AG09309 (cell line): ENCODE measurements at regions not wholly inside any gene's neighbourhood (a gene's known extent, or its start where the extent isn't known, plus 50 kb on each side); places are given as distances from the start of the nearest gene placed in this dataset.

ENCODE experiments used
- DNase-seq: peaks from one replicate; pipeline ENCODE4 v3.0.0-alpha.2; 2010; ENCODE audit warnings: low read depth
- H3K4me3 ChIP-seq: 2 replicates; pipeline ENCODE4 v1.5.1; 2011; ENCODE audit warnings: mild to moderate bottlenecking, low read depth, low read length, moderate library complexity; ENCODE audit not compliant: control insufficient read depth
- TF ChIP-seq, protein P1 (sequence below): IDR thresholded peaks from 2 replicates; pipeline ENCODE4 v1.5.1; 2011; ENCODE audit warnings: mild to moderate bottlenecking, low read depth, low read length, inconsistent platforms; ENCODE audit not compliant: insufficient read depth, control insufficient read depth; ENCODE audit errors: missing control alignments

DNA sequence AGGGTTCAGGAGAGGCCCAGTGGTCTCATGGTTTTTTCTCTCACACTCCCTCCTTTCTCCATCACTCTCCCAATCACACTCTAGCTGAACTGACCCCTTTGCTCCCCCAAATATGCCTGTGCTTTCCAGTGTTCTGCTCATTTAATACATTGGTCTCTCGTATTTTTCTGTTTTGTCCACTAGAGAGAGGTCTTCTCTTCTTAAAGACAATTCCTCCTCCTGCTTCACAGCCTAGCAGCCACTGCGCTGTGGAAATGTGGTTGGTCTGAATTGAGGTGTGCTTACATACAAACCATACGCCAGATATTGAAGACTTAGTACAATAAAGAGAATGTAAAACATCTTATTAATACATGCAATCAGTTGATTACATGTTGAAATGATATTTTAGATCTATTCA, 60.6 kb upstream of the XCR1 start:
- no peak overlapping the region for H3K4me3 ChIP-seq
- no peak for DNase-seq
- TF ChIP-seq, protein P1, sequence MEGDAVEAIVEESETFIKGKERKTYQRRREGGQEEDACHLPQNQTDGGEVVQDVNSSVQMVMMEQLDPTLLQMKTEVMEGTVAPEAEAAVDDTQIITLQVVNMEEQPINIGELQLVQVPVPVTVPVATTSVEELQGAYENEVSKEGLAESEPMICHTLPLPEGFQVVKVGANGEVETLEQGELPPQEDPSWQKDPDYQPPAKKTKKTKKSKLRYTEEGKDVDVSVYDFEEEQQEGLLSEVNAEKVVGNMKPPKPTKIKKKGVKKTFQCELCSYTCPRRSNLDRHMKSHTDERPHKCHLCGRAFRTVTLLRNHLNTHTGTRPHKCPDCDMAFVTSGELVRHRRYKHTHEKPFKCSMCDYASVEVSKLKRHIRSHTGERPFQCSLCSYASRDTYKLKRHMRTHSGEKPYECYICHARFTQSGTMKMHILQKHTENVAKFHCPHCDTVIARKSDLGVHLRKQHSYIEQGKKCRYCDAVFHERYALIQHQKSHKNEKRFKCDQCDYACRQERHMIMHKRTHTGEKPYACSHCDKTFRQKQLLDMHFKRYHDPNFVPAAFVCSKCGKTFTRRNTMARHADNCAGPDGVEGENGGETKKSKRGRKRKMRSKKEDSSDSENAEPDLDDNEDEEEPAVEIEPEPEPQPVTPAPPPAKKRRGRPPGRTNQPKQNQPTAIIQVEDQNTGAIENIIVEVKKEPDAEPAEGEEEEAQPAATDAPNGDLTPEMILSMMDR, result peak; percentile 36

DNA sequence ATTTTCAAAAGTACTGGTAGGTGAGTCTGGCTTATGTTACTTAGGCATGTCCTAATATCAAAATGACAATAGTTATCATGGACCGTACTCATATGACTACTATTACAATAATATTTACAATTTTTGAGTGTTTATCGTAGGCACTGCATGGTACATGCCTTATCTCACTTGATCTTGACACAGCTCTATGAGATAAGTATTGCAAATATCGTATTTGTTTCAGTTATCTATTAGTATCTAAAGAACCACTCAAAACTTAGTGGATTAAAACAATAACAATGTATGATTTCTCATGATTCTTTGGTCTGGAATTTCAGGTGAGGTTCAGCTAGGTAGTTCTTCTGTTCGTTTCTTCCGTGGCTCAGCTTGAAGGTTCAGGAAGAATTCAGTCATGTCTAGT, 59.7 kb upstream of the XCR1 start:
- H3K4me3 ChIP-seq, result no peak overlapping the region
- no peak for DNase-seq
- TF ChIP-seq, protein P1, result no peak

DNA sequence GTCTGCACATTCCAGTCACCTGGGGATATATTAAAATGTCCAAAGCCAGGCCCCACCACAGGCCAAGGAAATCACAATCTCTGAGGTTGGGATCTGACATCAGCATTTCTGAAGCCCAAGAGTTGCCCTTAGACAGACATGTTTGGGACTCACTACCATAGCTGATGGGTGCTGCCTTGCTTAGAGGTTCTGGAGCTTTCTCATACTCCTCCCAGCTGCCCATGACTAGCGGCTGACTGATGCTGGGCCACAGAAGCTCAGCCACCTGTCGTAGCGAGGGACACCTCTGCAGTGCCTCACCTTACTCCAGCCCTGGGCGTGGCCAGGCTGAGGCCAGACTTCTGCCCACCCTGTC, 58.8 kb upstream of the XCR1 start:
- TF ChIP-seq, protein P1, result no peak
- H3K4me3 ChIP-seq, result no peak overlapping the region
- no peak for DNase-seq

GRCh38 chr3:46085421-46086082, 58.3 kb upstream of the XCR1 start:
- TF ChIP-seq, protein P1, result no peak
- DNase-seq, result no peak
- H3K4me3 ChIP-seq, result no peak overlapping the region

- DNase-seq, result no peak
- TF ChIP-seq, protein P1, result no peak
- no peak overlapping the region for H3K4me3 ChIP-seq
These were observed 56.7 kb upstream of the XCR1 start for GRCh38 chr3:46083956-46084355.

GRCh38 chr3:46082849-46083248, 55.6 kb upstream of the XCR1 start:
- TF ChIP-seq, protein P1, result no peak
- no peak for DNase-seq

GRCh38 chr3:46082021-46082420, 54.7 kb upstream of the XCR1 start:
- TF ChIP-seq, protein P1, result no peak
- DNase-seq, result no peak
- no peak overlapping the region for H3K4me3 ChIP-seq

More at GRCh38 chr3:46082849-46083248, 55.6 kb upstream of the XCR1 start:
- H3K4me3 ChIP-seq, result no peak overlapping the region
